CD4-positive, alpha-beta T cell treated with Interleukin-6 for 4 hours (primary cell): ENCODE measurements at regions not wholly inside any gene's neighbourhood (a gene's known extent, or its start where the extent isn't known, plus 50 kb on each side); places are given as distances from the start of the nearest gene placed in this dataset.
"Not testable (repeated sequence)": the region's sequence is repeated elsewhere in the genome, so short reads cannot be mapped to it uniquely, and the experiment has no call there.

Source experiments
- DNase-seq: peaks from one replicate; pipeline ENCODE4 v3.0.0-alpha.2; 2020; ENCODE audit warnings: mixed read lengths

GRCh38 chr16:60949800-60950199 lies 1086.4 kb downstream of the CDH8 start:
- DNase-seq, result no peak

GRCh38 chr16:60945225-60945624 lies 1091.0 kb downstream of the CDH8 start:
- no peak for DNase-seq

GRCh38 chr16:60936189-60936588 lies 1100.0 kb downstream of the CDH8 start:
- DNase-seq, result not testable (repeated sequence)

GRCh38 chr16:60932600-60932999 lies 1103.6 kb downstream of the CDH8 start:
- no peak for DNase-seq

- DNase-seq, result no peak
These were observed 1105.9 kb downstream of the CDH8 start for GRCh38 chr16:60930291-60930690.

GRCh38 chr16:60922920-60923319 lies 1113.3 kb downstream of the CDH8 start:
- DNase-seq, result no peak

- DNase-seq, result no peak
These were observed 1121.9 kb downstream of the CDH8 start for GRCh38 chr16:60914334-60914733.

- no peak for DNase-seq
These were observed 1128.6 kb downstream of the CDH8 start for GRCh38 chr16:60907645-60908044.

- DNase-seq, result no peak
These were observed 1130.4 kb downstream of the CDH8 start for GRCh38 chr16:60905811-60906210.

- no peak for DNase-seq
These were observed 1134.1 kb downstream of the CDH8 start for GRCh38 chr16:60902114-60902513.

GRCh38 chr16:60882816-60883215 lies 1153.4 kb downstream of the CDH8 start:
- no peak for DNase-seq

- no peak for DNase-seq
These were observed 1183.6 kb downstream of the CDH8 start for GRCh38 chr16:60852635-60853034.

GRCh38 chr16:60821661-60822060 lies 1214.6 kb downstream of the CDH8 start:
- no peak for DNase-seq

- DNase-seq, result no peak
These were observed 1215.9 kb downstream of the CDH8 start for GRCh38 chr16:60820361-60820760.

- no peak for DNase-seq
These were observed 1217.8 kb downstream of the CDH8 start for GRCh38 chr16:60818465-60818864.

GRCh38 chr16:60816461-60816860 lies 1219.8 kb downstream of the CDH8 start:
- no peak for DNase-seq

GRCh38 chr16:60815865-60816264 lies 1220.4 kb downstream of the CDH8 start:
- no peak for DNase-seq

- DNase-seq, result no peak
These were observed 1221.2 kb downstream of the CDH8 start for GRCh38 chr16:60815033-60815432.

- DNase-seq, result no peak
These were observed 1224.6 kb downstream of the CDH8 start for GRCh38 chr16:60811657-60812056.

GRCh38 chr16:60811051-60811608 lies 1225.1 kb downstream of the CDH8 start:
- DNase-seq, result no peak

GRCh38 chr16:60810250-60810649 lies 1226.0 kb downstream of the CDH8 start:
- no peak for DNase-seq

GRCh38 chr16:60792437-60792836 lies 1243.8 kb downstream of the CDH8 start:
- no peak for DNase-seq

- no peak for DNase-seq
These were observed 1247.6 kb downstream of the CDH8 start for GRCh38 chr16:60788631-60789030.

- DNase-seq, result no peak
These were observed 1260.0 kb downstream of the CDH8 start for GRCh38 chr16:60776281-60776680.

- no peak for DNase-seq
These were observed 1265.1 kb downstream of the CDH8 start for GRCh38 chr16:60771138-60771537.

- not testable (repeated sequence) for DNase-seq
These were observed 1265.9 kb downstream of the CDH8 start for GRCh38 chr16:60770384-60770783.
